ENCODE measurements at regions not wholly inside any gene's neighbourhood (a gene's known extent, or its start where the extent isn't known, plus 50 kb on each side); places are given as distances from the start of the nearest gene placed in this dataset.

DNA sequence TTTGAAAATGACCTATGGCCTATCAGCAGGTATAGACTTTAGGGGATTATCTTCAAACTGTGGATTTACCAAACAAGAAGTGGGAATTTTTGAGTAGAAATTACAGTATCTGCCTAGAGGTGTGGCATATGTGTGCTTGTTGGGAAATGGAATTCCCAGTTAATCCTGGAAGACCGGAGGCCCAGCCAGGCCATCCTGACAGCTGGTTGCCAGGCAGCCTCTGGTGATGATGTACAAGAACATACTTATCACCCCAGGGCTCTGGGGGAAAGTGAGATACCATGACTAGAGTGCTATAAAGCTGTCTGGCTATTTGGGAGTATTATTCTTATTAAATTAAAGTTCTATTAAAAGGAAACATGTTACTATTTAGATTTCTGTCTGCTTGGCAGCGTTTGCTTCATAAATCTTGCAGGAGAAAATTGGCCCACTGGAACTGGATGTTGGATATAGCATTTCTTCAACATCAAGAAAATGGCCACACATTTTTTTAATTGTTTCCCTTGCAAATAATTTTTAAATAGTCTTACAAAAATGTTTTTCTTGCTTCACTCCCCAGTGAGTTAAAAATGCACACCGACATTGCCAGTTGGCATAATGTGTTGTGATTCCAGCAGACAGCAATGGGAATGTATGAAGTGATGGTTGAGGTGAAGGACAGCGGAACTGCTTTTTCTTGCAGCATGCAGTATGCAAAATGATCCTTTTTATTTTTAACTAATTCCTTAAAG is 187.8 kb downstream of the MYLK4 start:
- Histone ChIP-seq H3K36me3 (ENCODE audit: low read length) (no peaks in the 10 kb centered on the region), H3K9me3 (ENCODE audit: insufficient read depth, low read length) (no peaks in the 10 kb centered on the region), H3K4me2 (ENCODE audit: low read depth, low read length, poor library complexity, severe bottlenecking) (no peak overlapping the region), H4K20me1 (ENCODE audit: low read depth, low read length) (no peaks in the 10 kb centered on the region), H3K27me3 (ENCODE audit: low read length) (no peaks in the 10 kb centered on the region), H3K4me3 (ENCODE audit: insufficient read depth, low read length, poor library complexity, severe bottlenecking) (no peak overlapping the region), H3K27ac (ENCODE audit: low read depth, low read length) (no peak overlapping the region), H3K79me2 (ENCODE audit: insufficient read depth, low read length) (no peaks in the 10 kb centered on the region), H3K9ac (ENCODE audit: low read length) (no peak overlapping the region), H2AFZ (ENCODE audit: low read depth, low read length, severe bottlenecking) (no peak overlapping the region), H3F3A (ENCODE audit: insufficient read depth) (no peaks in the 10 kb centered on the region), H3K9me2 (replicated peaks; ENCODE audit: insufficient read depth, low read length) (no peaks in the 10 kb centered on the region)
- TF ChIP-seq, protein P1, sequence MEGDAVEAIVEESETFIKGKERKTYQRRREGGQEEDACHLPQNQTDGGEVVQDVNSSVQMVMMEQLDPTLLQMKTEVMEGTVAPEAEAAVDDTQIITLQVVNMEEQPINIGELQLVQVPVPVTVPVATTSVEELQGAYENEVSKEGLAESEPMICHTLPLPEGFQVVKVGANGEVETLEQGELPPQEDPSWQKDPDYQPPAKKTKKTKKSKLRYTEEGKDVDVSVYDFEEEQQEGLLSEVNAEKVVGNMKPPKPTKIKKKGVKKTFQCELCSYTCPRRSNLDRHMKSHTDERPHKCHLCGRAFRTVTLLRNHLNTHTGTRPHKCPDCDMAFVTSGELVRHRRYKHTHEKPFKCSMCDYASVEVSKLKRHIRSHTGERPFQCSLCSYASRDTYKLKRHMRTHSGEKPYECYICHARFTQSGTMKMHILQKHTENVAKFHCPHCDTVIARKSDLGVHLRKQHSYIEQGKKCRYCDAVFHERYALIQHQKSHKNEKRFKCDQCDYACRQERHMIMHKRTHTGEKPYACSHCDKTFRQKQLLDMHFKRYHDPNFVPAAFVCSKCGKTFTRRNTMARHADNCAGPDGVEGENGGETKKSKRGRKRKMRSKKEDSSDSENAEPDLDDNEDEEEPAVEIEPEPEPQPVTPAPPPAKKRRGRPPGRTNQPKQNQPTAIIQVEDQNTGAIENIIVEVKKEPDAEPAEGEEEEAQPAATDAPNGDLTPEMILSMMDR (IDR thresholded peaks at IDR 0.05; ENCODE audit: insufficient read depth, low read length, poor library complexity, severe bottlenecking): no peak
- TF ChIP-seq EZH2phosphoT487 (conservative IDR thresholded peaks at IDR 0.05; ENCODE audit: low read length): no peak

DNA sequence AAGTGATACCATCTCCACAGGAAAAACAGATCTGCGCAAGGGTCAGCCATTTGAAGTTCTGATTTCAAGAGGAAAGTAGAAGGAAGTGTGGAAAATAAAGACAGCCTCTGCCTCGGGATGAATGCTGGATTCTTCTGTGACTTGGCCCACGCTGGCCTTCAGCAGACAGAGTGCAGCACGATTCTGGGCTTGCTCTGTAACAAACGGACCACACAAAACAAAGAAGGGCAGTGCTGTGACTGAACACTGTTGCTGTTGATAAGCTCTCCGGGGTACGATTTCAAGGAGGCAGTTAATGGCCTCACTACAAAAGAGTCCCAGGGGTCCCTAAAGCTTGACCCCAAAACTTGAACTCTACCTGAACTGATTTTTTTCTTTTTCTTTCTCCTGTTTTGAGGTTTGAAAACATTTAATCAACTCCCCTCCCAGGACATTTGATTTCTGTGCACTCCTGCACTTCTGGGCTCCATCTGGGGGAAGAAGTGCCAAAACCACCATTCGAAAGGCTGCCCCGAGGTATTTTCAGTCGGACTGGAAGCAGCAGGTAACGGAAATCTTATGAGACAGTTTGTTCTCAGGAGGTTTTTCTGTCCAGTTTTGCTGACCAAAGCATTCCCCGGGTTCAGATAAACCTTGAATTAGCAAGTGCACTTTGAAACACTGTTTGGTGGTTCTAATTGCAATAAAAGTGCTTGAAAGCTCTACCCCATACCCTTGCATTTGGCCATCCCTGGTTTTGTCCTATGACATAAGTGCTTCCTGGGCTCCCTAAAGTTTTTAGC is 189.6 kb downstream of the MYLK4 start:
- TF ChIP-seq EZH2phosphoT487 (conservative IDR thresholded peaks at IDR 0.05; ENCODE audit: low read length): no peak
- TF ChIP-seq, protein P1 (IDR thresholded peaks at IDR 0.05; ENCODE audit: insufficient read depth, low read length, poor library complexity, severe bottlenecking): no peak
- H3K36me3 ChIP-seq (ENCODE audit: low read length): no peaks in the 10 kb centered on the region
- H3K4me2 ChIP-seq (ENCODE audit: low read depth, low read length, poor library complexity, severe bottlenecking): no peak overlapping the region
- no peaks in the 10 kb centered on the region for H3K9me3 ChIP-seq (ENCODE audit: insufficient read depth, low read length)
- no peak overlapping the region for H3K9ac ChIP-seq (ENCODE audit: low read length)
- no peak overlapping the region for H3K4me3 ChIP-seq (ENCODE audit: insufficient read depth, low read length, poor library complexity, severe bottlenecking)
- H2AFZ ChIP-seq (ENCODE audit: low read depth, low read length, severe bottlenecking): no peak overlapping the region
- no peak overlapping the region for H3K27ac ChIP-seq (ENCODE audit: low read depth, low read length)
- no peaks in the 10 kb centered on the region for H3K79me2 ChIP-seq (ENCODE audit: insufficient read depth, low read length)
- no peaks in the 10 kb centered on the region for H3K27me3 ChIP-seq (ENCODE audit: low read length)
- no peaks in the 10 kb centered on the region for H4K20me1 ChIP-seq (ENCODE audit: low read depth, low read length)
- H3F3A ChIP-seq (ENCODE audit: insufficient read depth): no peaks in the 10 kb centered on the region
- no peaks in the 10 kb centered on the region for H3K9me2 ChIP-seq (replicated peaks; ENCODE audit: insufficient read depth, low read length)

DNA sequence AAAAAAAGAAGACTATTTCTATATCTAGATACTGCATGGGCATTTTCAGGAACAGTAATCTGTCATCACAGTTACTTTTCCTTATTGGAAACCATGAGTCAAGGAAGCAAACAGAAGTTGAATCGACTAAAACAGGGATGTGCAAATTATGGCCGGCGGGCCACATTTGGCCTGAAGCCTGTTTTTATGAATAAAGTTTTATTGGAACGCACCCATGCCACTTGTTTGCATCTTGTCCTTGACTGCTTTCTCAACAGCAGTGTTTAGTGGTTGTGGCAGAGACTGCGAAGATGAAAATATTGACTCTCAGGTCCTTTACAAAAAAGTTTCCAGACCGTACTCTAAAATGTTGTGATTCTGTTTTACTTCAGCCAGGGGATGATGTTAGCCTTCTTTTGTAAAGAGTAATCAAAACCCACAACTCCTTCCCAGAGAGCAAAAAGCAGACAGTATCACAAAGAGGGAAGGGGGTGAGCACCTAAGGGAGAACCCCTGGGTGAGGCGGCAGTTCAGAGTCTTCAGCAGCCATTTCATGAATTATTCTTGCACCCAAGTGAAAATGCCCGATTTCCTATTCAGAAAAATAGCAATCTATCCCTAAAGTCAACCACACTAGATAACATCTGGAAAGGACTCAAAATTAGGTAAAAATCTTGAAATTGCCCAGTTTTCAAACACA is 190.4 kb downstream of the MYLK4 start:
- Histone ChIP-seq H3K4me3 (ENCODE audit: insufficient read depth, low read length, poor library complexity, severe bottlenecking) (no peak overlapping the region), H3K9me2 (replicated peaks; ENCODE audit: insufficient read depth, low read length) (no peaks in the 10 kb centered on the region), H3F3A (ENCODE audit: insufficient read depth) (no peaks in the 10 kb centered on the region), H2AFZ (ENCODE audit: low read depth, low read length, severe bottlenecking) (no peak overlapping the region), H3K9ac (ENCODE audit: low read length) (no peak overlapping the region), H3K4me2 (ENCODE audit: low read depth, low read length, poor library complexity, severe bottlenecking) (no peak overlapping the region), H3K36me3 (ENCODE audit: low read length) (no peaks in the 10 kb centered on the region), H4K20me1 (ENCODE audit: low read depth, low read length) (no peaks in the 10 kb centered on the region), H3K27me3 (ENCODE audit: low read length) (no peaks in the 10 kb centered on the region), H3K27ac (ENCODE audit: low read depth, low read length) (no peak overlapping the region), H3K9me3 (ENCODE audit: insufficient read depth, low read length) (no peaks in the 10 kb centered on the region), H3K79me2 (ENCODE audit: insufficient read depth, low read length) (no peaks in the 10 kb centered on the region)
- TF ChIP-seq, protein P1 (IDR thresholded peaks at IDR 0.05; ENCODE audit: insufficient read depth, low read length, poor library complexity, severe bottlenecking): no peak

Measured in SU-DHL-6 (cell line).